PC-3 (cell line): ENCODE measurements at regions not wholly inside any gene's neighbourhood (a gene's known extent, or its start where the extent isn't known, plus 50 kb on each side); places are given as distances from the start of the nearest gene placed in this dataset.

ENCODE experiments used
- CTCF ChIP-seq: fragments of 300-600 bp; sonication (generic); conservative IDR thresholded peaks from 2 replicates; pipeline ENCODE4 v1.5.1; 2017; ENCODE audit warnings: antibody characterized with exemption, low read depth, mild to moderate bottlenecking, low read length
- EZH2 ChIP-seq: fragments of 300-600 bp; sonication (generic); IDR thresholded peaks from one replicate; pipeline ENCODE4 v1.6.1; 2017; ENCODE audit warnings: antibody characterized with exemption, mild to moderate bottlenecking, low read length; ENCODE audit not compliant: unreplicated experiment
- EZH2phosphoT487 ChIP-seq: fragments of 300-600 bp; sonication (generic); IDR thresholded peaks from 2 replicates; pipeline ENCODE4 v1.6.1; 2018; ENCODE audit warnings: mild to moderate bottlenecking, antibody characterized with exemption, low read length, borderline replicate concordance

- TF ChIP-seq CTCF (no peak), EZH2 (no peak), EZH2phosphoT487 (no peak)
These were observed 433.3 kb upstream of the ID2 start for GRCh38 chr2:8248623-8248957.
